Lower lobe of right lung (tissue), 2 donors: ENCODE measurements at regions not wholly inside any gene's neighbourhood (a gene's known extent, or its start where the extent isn't known, plus 50 kb on each side); places are given as distances from the start of the nearest gene placed in this dataset.

Experiments used
- ATAC-seq, 2 donors: fragments of 200-7000 bp; cut with Tn5 transposase; one replicate each; pipeline ENCODE4 v1.9.1; 2020 to 2022; ENCODE audit warnings: mild to moderate bottlenecking in 2 of 2, moderate library complexity in 2 of 2
- DNase-seq: peaks from one replicate; pipeline ENCODE4 v3.0.0-alpha.2; 2020
- H3K27ac ChIP-seq: fragments of 200-600 bp; one replicate; pipeline ENCODE4 v1.8.0; 2022
- H3K27me3 ChIP-seq: fragments of 200-600 bp; one replicate; pipeline ENCODE4 v1.8.0; 2022; ENCODE audit warnings: low read depth
- H3K36me3 ChIP-seq: fragments of 200-600 bp; one replicate; pipeline ENCODE4 v1.8.0; 2022; ENCODE audit warnings: mild to moderate bottlenecking
- H3K4me1 ChIP-seq: fragments of 200-600 bp; one replicate; pipeline ENCODE4 v1.8.0; 2022
- H3K4me3 ChIP-seq: fragments of 200-600 bp; one replicate; pipeline ENCODE4 v1.8.0; 2022; ENCODE audit warnings: mild to moderate bottlenecking
- H3K9me3 ChIP-seq: fragments of 200-600 bp; one replicate; pipeline ENCODE4 v1.8.0; 2022
- CTCF ChIP-seq: fragments of 200-600 bp; IDR thresholded peaks from one replicate; pipeline ENCODE4 v1.8.0; 2022; ENCODE audit warnings: antibody characterized with exemption, mild to moderate bottlenecking
- intact Hi-C: fragments of 100-400 bp; cut with DNase I; formaldehyde crosslinking; loops from one replicate; pipeline ENCODE4 v1.11.0; 2022
- donor health status: DM: no; HTN: yes; CAD: no; lungs with severe emphysema.

- no peak for TF ChIP-seq CTCF
- Histone ChIP-seq H3K9me3 (no peaks in the 10 kb centered on the region), H3K27me3 (no peaks in the 10 kb centered on the region), H3K4me1 (no peaks in the 10 kb centered on the region), H3K36me3 (no peaks in the 10 kb centered on the region), H3K27ac (no peak overlapping the region), H3K4me3 (no peak overlapping the region)
- DNase-seq (no peak), ATAC-seq (no peak)
- intact Hi-C loops, result no loop called here
Observed at GRCh38 chr6:7664003-7664402, 61.9 kb upstream of the BMP6 start.

- no peaks in the 10 kb centered on the region for H3K9me3 ChIP-seq
- H3K4me1 ChIP-seq, result peaks cover 14% of the 10 kb centered on the region
- no peak for DNase-seq
- H3K36me3 ChIP-seq, result no peaks in the 10 kb centered on the region
- no peak for TF ChIP-seq CTCF
- no peaks in the 10 kb centered on the region for H3K27me3 ChIP-seq
- no peak overlapping the region for H3K27ac ChIP-seq
- ATAC-seq, result no peak
- intact Hi-C loops, result no loop called here
- no peak overlapping the region for H3K4me3 ChIP-seq
Observed at GRCh38 chr6:7668936-7669335, 57.0 kb upstream of the BMP6 start.

- TF ChIP-seq CTCF, result no peak
- H3K36me3 ChIP-seq, result no peaks in the 10 kb centered on the region
- no peak overlapping the region for H3K27ac ChIP-seq
- H3K4me1 ChIP-seq, result peaks cover 14% of the 10 kb centered on the region
- intact Hi-C loops, result no loop called here
- no peaks in the 10 kb centered on the region for H3K27me3 ChIP-seq
- DNase-seq (no peak), ATAC-seq (no peak)
- H3K4me3 ChIP-seq, result no peak overlapping the region
- H3K9me3 ChIP-seq, result no peaks in the 10 kb centered on the region
Observed at GRCh38 chr6:7669742-7670141, 56.2 kb upstream of the BMP6 start.

- no peak overlapping the region for H3K4me3 ChIP-seq
- no peak for TF ChIP-seq CTCF
- DNase-seq, result no peak
- intact Hi-C loops, result no loop called here
- no peak for ATAC-seq
- H3K4me1 ChIP-seq, result peaks cover 14% of the 10 kb centered on the region
- no peak overlapping the region for H3K27ac ChIP-seq
- no peaks in the 10 kb centered on the region for H3K9me3 ChIP-seq
- H3K27me3 ChIP-seq, result no peaks in the 10 kb centered on the region
- H3K36me3 ChIP-seq, result no peaks in the 10 kb centered on the region
Observed at GRCh38 chr6:7671076-7671475, 54.8 kb upstream of the BMP6 start.

GRCh38 chr6:7671581-7671980 lies 54.3 kb upstream of the BMP6 start:
- no peak for ATAC-seq
- Histone ChIP-seq H3K4me1 (peaks cover 14% of the 10 kb centered on the region), H3K4me3 (no peak overlapping the region), H3K36me3 (no peaks in the 10 kb centered on the region), H3K27me3 (no peaks in the 10 kb centered on the region), H3K9me3 (no peaks in the 10 kb centered on the region), H3K27ac (no peak overlapping the region)
- no peak for DNase-seq
- intact Hi-C loops, result no loop called here
- TF ChIP-seq CTCF, result no peak
